ENCODE measurements at regions not wholly inside any gene's neighbourhood (a gene's known extent, or its start where the extent isn't known, plus 50 kb on each side); places are given as distances from the start of the nearest gene placed in this dataset.

DNA sequence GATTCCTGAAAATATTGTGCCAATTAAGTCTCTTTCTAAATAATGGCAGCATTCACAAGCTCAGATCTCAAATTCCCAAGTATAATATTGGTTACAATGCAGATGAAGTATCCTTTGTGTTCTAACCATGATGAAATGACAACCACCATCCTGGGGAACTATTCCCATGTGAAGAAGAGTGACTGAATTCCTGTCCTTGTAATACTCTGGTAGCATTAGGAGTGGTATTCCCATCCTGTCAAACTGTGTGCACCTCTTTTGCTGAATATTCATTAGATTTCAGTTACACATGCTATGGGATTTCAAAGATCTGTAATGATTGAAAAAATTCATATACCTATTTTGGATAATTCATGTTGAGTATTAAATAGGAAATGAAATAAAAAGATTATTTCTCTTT, 86.1 kb upstream of the SMIM30 start:
- TF ChIP-seq, protein P1, sequence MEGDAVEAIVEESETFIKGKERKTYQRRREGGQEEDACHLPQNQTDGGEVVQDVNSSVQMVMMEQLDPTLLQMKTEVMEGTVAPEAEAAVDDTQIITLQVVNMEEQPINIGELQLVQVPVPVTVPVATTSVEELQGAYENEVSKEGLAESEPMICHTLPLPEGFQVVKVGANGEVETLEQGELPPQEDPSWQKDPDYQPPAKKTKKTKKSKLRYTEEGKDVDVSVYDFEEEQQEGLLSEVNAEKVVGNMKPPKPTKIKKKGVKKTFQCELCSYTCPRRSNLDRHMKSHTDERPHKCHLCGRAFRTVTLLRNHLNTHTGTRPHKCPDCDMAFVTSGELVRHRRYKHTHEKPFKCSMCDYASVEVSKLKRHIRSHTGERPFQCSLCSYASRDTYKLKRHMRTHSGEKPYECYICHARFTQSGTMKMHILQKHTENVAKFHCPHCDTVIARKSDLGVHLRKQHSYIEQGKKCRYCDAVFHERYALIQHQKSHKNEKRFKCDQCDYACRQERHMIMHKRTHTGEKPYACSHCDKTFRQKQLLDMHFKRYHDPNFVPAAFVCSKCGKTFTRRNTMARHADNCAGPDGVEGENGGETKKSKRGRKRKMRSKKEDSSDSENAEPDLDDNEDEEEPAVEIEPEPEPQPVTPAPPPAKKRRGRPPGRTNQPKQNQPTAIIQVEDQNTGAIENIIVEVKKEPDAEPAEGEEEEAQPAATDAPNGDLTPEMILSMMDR (IDR thresholded peaks at IDR 0.05): no peak
- no peak for TF ChIP-seq POLR2A (IDR thresholded peaks at IDR 0.05)

All from thyroid gland (tissue), 4 donors.